CD4-positive, alpha-beta memory T cell (primary cell): ENCODE measurements at regions not wholly inside any gene's neighbourhood (a gene's known extent, or its start where the extent isn't known, plus 50 kb on each side); places are given as distances from the start of the nearest gene placed in this dataset.
A peak's percentile ranks its signal among the peaks of the same experiment; 100 is the strongest.
"Not testable (repeated sequence)": the region's sequence is repeated elsewhere in the genome, so short reads cannot be mapped to it uniquely, and the experiment has no call there.

Experiments used
- CTCF ChIA-PET: fragments of 350-600 bp; sonication (Branson Sonifier 250); formaldehyde crosslinking; loops from one replicate; lab custom pipeline; 2021; ENCODE audit warnings: inconsistent platforms; ENCODE audit not compliant: partially characterized antibody; lab: Charles Lee
- POLR2A ChIA-PET: fragments of 350-600 bp; sonication (Branson Sonifier 250); formaldehyde crosslinking; loops from one replicate; lab custom pipeline; 2021; ENCODE audit not compliant: partially characterized antibody; lab: Charles Lee
- DNase-seq, 5 donors: peaks; one replicate each; pipeline versions ENCODE4 v3.0.0 to v3.0.0-alpha.2; 2020 to 2022; ENCODE audit warnings: mixed read lengths in 1 of 5
- H3K27ac ChIP-seq: one replicate; pipeline ENCODE4 v1.7.0; 2013; ENCODE audit warnings: low read depth, low read length
- H3K27me3 ChIP-seq: 2 replicates; pipeline ENCODE4 v1.7.0; 2013; ENCODE audit warnings: mild to moderate bottlenecking, low read length, moderate library complexity; ENCODE audit not compliant: insufficient read depth
- H3K36me3 ChIP-seq: 2 replicates; pipeline ENCODE4 v1.7.0; 2013; ENCODE audit warnings: mild to moderate bottlenecking, low read length, moderate library complexity; ENCODE audit not compliant: insufficient read depth
- H3K4me1 ChIP-seq: 2 replicates; pipeline ENCODE4 v1.7.0; 2013; ENCODE audit warnings: mild to moderate bottlenecking, low read length, moderate library complexity; ENCODE audit not compliant: insufficient read depth
- H3K4me3 ChIP-seq, 2 donors: one replicate each; pipeline ENCODE4 v1.7.0; 2013; ENCODE audit warnings: low read length in 2 of 2, mild to moderate bottlenecking in 1 of 2
- H3K9me3 ChIP-seq, 2 donors: one replicate each; pipeline ENCODE4 v1.7.0; 2013; ENCODE audit warnings: low read length in 2 of 2, control low read depth in 1 of 2; ENCODE audit not compliant: control insufficient read depth in 1 of 2
- H3K27ac Mint-ChIP-seq, 7 donors: one replicate each; pipeline ENCODE4 v1.8.0; 2020 to 2021; ENCODE audit warnings: mixed read lengths in 7 of 7, mild to moderate bottlenecking in 6 of 7, inconsistent platforms in 3 of 7, moderate library complexity in 3 of 7
- H3K27me3 Mint-ChIP-seq, 2 donors: one replicate each; pipeline ENCODE4 v1.8.0; 2020 to 2021; ENCODE audit warnings: mixed read lengths in 2 of 2
- H3K36me3 Mint-ChIP-seq, 2 donors: one replicate each; pipeline ENCODE4 v1.8.0; 2020 to 2021; ENCODE audit warnings: mixed read lengths in 2 of 2, inconsistent platforms in 1 of 2, mild to moderate bottlenecking in 1 of 2
- H3K4me1 Mint-ChIP-seq, 4 donors: one replicate each; pipeline ENCODE4 v1.8.0; 2020 to 2021; ENCODE audit warnings: mixed read lengths in 4 of 4, mild to moderate bottlenecking in 1 of 4
- H3K4me3 Mint-ChIP-seq, 8 donors: one replicate each; pipeline ENCODE4 v1.8.0; 2020 to 2021; ENCODE audit warnings: mixed read lengths in 8 of 8, mild to moderate bottlenecking in 7 of 8, moderate library complexity in 6 of 8, inconsistent platforms in 3 of 8
- H3K9me3 Mint-ChIP-seq, 8 donors: one replicate each; pipeline ENCODE4 v1.8.0; 2020 to 2021; ENCODE audit warnings: mixed read lengths in 8 of 8, mild to moderate bottlenecking in 5 of 8, inconsistent platforms in 3 of 8, moderate library complexity in 1 of 8
- intact Hi-C: fragments of 100-400 bp; cut with micrococcal nuclease; formaldehyde crosslinking; loops from one replicate; pipeline ENCODE4 v1.15.1; 2023

DNA sequence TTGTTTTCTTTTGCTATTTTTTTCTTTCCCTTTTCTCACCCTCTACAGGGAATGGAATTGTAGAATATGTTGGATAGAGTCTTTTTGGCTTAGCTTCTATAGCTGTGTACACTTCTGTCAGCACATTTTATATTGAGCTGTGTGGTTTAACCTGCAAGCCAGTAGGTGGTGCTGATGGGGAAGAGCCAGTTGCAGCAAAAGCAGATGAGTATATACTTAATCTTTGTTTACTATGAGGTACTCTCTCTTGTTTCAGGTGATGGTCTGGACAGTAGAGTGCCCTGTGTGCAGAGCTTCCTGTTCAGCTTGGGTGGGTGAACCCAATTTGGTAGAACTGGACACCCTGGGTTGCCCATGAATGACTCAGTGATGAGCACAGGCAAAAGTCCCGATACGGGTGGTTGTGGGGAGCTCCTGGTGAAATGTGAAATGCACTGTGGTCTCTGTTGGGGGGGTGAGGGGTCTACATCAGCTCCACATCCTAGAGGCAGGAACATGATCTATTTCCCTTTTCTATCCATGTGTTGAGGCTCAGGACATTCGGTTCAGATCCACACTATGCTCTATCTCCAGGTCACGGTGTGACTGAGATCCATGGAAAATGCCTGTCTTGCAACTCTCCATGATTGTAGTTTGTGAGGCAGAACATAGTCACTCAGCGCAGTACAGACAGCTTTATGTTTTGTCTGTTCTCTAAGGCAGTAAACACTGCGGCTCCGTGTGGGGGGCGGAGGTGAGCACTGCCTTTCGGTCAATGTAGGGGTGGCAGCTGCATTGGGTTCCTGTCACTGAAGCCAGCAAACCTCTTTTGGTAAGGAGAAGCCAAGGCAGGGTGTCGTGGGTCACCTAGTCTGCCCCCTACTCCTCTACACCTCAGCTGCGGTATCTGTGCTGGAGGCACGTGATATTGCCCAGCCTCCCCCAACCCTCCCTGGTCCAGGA lies 353.2 kb downstream of the PRR16 start:
- CTCF ChIA-PET, result no interaction called here
- H3K9me3 Mint-ChIP-seq, result peaks cover 2 to 27% (median 14%) of the 10 kb centered on the region in 8 donors
- no peaks in the 10 kb centered on the region for H3K4me1 Mint-ChIP-seq
- Histone ChIP-seq H3K4me1 (no peaks in the 10 kb centered on the region), H3K4me3 (no peak overlapping the region), H3K27ac (no peak overlapping the region), H3K9me3 (no peaks in the 10 kb centered on the region), H3K27me3 (no peaks in the 10 kb centered on the region), H3K36me3 (no peaks in the 10 kb centered on the region)
- POLR2A ChIA-PET, result no interaction called here
- DNase-seq, result no peak
- no peak overlapping the region for H3K4me3 Mint-ChIP-seq
- H3K27me3 Mint-ChIP-seq, result no peaks in the 10 kb centered on the region
- H3K36me3 Mint-ChIP-seq, result no peaks in the 10 kb centered on the region
- no peak overlapping the region for H3K27ac Mint-ChIP-seq
- intact Hi-C loops, result no loop called here

DNA sequence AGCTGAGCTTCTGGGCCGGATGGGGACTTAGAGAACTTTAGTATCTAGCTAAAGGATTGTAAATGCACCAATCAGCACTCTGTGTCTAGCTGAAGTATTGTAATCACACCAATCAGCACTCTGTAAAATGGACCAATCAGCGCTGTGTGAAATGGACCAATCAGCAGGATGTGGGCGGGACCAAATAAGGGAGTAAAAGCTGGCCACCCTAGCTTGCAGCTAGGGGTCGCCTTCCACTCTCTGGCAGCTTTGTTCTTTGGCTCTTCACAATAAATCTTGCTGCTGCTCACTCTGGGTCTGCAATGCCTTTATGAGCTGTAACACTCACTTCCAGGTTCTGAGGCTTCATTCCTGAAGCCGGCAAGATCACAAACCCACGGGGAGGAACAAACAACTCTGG lies 354.0 kb downstream of the PRR16 start:
- Mint-ChIP-seq H3K36me3 (no peaks in the 10 kb centered on the region), H3K27me3 (no peaks in the 10 kb centered on the region), H3K27ac (no peak overlapping the region), H3K9me3 (peaks cover 2 to 27% (median 14%) of the 10 kb centered on the region in 8 donors), H3K4me1 (no peaks in the 10 kb centered on the region), H3K4me3 (no peak overlapping the region)
- Histone ChIP-seq H3K27me3 (no peaks in the 10 kb centered on the region), H3K36me3 (no peaks in the 10 kb centered on the region), H3K4me3 (no peak overlapping the region), H3K9me3 (no peaks in the 10 kb centered on the region), H3K27ac (no peak overlapping the region), H3K4me1 (no peaks in the 10 kb centered on the region)
- intact Hi-C loops, result no loop called here
- ChIA-PET CTCF (no interaction called here), POLR2A (no interaction called here)
- DNase-seq, result no peak

DNA sequence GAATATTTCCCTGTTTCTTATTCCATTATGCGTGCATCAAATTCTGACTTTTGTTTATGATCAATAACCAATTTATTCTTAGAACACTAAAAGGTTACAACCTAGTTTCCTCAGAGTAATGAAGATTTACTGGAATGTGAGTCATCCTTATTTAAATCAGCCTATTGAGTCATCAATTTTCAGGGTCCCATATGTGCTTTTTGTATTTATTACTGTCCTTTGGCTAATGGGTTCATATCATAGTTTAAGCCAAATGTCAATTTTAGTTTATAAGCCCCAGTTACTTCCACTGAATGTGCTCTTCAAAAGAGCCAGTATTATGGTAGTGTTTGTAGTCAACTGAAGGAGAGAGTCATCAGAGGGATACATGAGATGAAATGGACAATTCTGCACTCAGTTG lies 359.2 kb downstream of the PRR16 start:
- H3K27ac Mint-ChIP-seq, result no peak overlapping the region

DNA sequence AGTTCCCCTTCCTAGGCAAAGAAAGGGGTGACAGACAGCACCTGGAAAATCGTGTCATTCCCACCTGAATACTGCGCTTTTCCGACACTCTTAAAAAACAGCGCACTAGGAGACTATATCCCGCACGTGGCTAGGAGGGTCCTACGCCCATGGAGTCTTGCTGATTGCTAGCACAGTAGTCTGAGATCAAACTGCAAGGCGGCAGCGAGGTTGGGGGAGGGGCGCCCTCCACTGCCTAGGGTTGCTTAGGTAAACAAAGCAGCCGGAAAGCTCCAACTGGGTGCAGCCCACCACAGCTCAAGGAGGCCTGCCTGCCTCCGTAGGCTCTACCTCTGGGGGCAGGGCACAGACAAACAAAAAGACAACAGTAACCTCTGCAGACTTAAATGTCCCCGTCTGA lies 367.5 kb downstream of the PRR16 start:
- H3K9me3 ChIP-seq, POLR2A ChIA-PET, H3K4me1 ChIP-seq, H3K27ac Mint-ChIP-seq, H3K27me3 ChIP-seq, H3K4me3 Mint-ChIP-seq, DNase-seq, H3K36me3 ChIP-seq, H3K4me3 ChIP-seq, H3K36me3 Mint-ChIP-seq, H3K27ac ChIP-seq, H3K4me1 Mint-ChIP-seq, H3K27me3 Mint-ChIP-seq, CTCF ChIA-PET, intact Hi-C loops: not testable (repeated sequence)
- peaks cover 0 to 12% (median 4%) of the 10 kb centered on the region in 8 donors for H3K9me3 Mint-ChIP-seq

More for the DNA sequence above, 359.2 kb downstream of the PRR16 start:
- Mint-ChIP-seq H3K4me1 (no peaks in the 10 kb centered on the region), H3K36me3 (no peaks in the 10 kb centered on the region), H3K9me3 (peaks cover under 1 to 17% (median 7%) of the 10 kb centered on the region in 8 donors), H3K4me3 (no peak overlapping the region), H3K27me3 (no peaks in the 10 kb centered on the region)
- no peaks in the 10 kb centered on the region for H3K4me1 ChIP-seq
- ChIA-PET POLR2A (no interaction called here), CTCF (no interaction called here)
- no peaks in the 10 kb centered on the region for H3K27me3 ChIP-seq
- no peak overlapping the region for H3K27ac ChIP-seq
- H3K36me3 ChIP-seq, result no peaks in the 10 kb centered on the region
- no peak for DNase-seq
- H3K4me3 ChIP-seq, result no peak overlapping the region
- no peaks in the 10 kb centered on the region for H3K9me3 ChIP-seq
- intact Hi-C loops, result no loop called here

DNA sequence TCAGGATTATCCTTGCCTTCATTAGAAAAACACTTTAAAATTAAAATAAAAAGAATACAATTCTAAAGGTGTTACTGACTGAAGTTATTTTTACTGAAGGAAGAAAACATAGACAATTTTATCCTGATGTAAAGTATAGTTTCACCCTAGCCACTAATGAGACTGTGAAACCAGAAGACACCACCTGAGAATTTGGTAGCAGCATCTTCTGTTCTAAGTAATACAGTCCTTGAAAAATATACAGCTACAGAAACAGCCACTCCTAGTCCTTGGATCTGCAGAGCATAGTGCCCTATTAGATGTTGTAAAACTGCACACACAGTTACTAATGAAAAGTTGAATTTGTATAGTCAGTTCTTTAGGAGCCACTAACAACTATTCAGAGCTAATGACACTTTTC lies 377.7 kb downstream of the PRR16 start:
- intact Hi-C loops, result no loop called here
- H3K9me3 Mint-ChIP-seq, result peaks cover 0 to 6% (median 0%) of the 10 kb centered on the region in 8 donors

DNA sequence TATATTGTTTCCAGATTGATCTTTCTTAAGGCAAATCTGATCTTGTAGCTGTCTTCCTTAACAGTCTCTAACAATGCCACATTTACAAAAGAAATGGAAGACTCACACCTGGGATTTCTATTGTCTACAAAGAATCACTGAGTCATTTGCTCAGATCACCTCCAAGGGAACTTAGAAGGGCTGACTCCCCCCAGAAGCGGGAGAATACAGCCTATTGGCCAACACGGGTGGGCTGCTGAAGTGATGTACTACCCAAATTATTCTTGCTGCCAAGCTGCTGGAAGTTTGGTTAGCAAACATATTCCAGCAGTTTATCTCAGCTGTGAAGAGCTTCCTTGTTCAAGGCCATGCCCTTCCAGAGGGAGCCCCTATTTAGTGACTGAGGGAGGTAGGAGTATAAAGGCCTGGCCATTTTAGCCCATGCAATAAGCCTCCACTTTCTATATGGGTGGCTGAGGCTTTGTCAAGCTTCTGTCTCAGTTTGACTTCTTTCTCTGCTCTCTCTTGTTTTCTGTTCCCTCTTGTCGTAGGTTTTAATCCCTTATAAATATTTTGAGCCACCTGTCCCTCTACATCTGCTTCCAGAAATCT lies 379.4 kb downstream of the PRR16 start:
- no peaks in the 10 kb centered on the region for H3K4me1 ChIP-seq
- peaks cover 0 to 6% (median 0%) of the 10 kb centered on the region in 8 donors for H3K9me3 Mint-ChIP-seq

More for the DNA sequence above, 377.7 kb downstream of the PRR16 start:
- H3K4me1 ChIP-seq, result no peaks in the 10 kb centered on the region
- no peak overlapping the region for H3K27ac ChIP-seq
- H3K4me3 Mint-ChIP-seq, result no peak overlapping the region
- H3K27me3 Mint-ChIP-seq, result no peaks in the 10 kb centered on the region
- H3K36me3 ChIP-seq, result no peaks in the 10 kb centered on the region
- H3K36me3 Mint-ChIP-seq, result no peaks in the 10 kb centered on the region
- CTCF ChIA-PET, result no interaction called here
- no peak overlapping the region for H3K27ac Mint-ChIP-seq
- H3K9me3 ChIP-seq, result no peaks in the 10 kb centered on the region
- POLR2A ChIA-PET, result no interaction called here
- no peaks in the 10 kb centered on the region for H3K4me1 Mint-ChIP-seq
- no peaks in the 10 kb centered on the region for H3K27me3 ChIP-seq
- DNase-seq, result no peak
- H3K4me3 ChIP-seq, result no peak overlapping the region

DNA sequence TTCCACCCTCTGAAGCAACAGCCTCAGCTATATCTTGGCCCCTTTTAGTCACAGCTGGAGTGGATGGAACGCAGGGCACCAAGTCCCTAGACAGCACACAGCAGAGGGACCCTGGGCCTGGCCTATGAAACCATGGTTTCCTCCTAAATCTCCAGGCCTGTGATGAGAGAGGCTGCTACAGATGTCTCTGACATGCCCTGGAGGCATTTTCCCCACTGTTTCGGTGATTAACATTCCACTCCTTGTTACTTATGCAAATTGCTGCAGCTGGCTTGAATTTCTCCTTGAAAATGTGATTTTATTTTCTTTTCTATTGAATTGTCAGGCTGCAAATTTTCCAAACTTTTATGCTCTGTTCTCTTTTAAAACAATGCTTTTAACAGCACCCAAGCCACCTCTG lies 384.8 kb downstream of the PRR16 start:
- Histone ChIP-seq H3K4me1 (no peaks in the 10 kb centered on the region), H3K9me3 (no peaks in the 10 kb centered on the region), H3K27me3 (no peaks in the 10 kb centered on the region), H3K4me3 (no peak overlapping the region), H3K27ac (no peak overlapping the region), H3K36me3 (no peaks in the 10 kb centered on the region)
- Mint-ChIP-seq H3K27me3 (no peaks in the 10 kb centered on the region), H3K36me3 (no peaks in the 10 kb centered on the region), H3K9me3 (peaks cover 0 to 13% (median 3%) of the 10 kb centered on the region in 8 donors), H3K4me1 (no peaks in the 10 kb centered on the region), H3K27ac (peak overlapping the region in 1 of 7 donors; percentile 54), H3K4me3 (no peak overlapping the region)
- no peak for DNase-seq
- ChIA-PET CTCF (no interaction called here), POLR2A (no interaction called here)
- intact Hi-C loops, result no loop called here

More for the DNA sequence above, 379.4 kb downstream of the PRR16 start:
- no peak for DNase-seq
- no peaks in the 10 kb centered on the region for H3K4me1 Mint-ChIP-seq
- H3K27ac ChIP-seq, result no peak overlapping the region
- no peaks in the 10 kb centered on the region for H3K36me3 ChIP-seq
- H3K4me3 Mint-ChIP-seq, result no peak overlapping the region
- H3K27ac Mint-ChIP-seq, result no peak overlapping the region
- H3K27me3 Mint-ChIP-seq, result no peaks in the 10 kb centered on the region
- intact Hi-C loops, result no loop called here
- H3K4me3 ChIP-seq, result no peak overlapping the region
- ChIA-PET CTCF (no interaction called here), POLR2A (no interaction called here)
- no peaks in the 10 kb centered on the region for H3K36me3 Mint-ChIP-seq
- H3K27me3 ChIP-seq, result no peaks in the 10 kb centered on the region
- H3K9me3 ChIP-seq, result no peaks in the 10 kb centered on the region
